GM12878 (cell line): ENCODE measurements at regions not wholly inside any gene's neighbourhood (a gene's known extent, or its start where the extent isn't known, plus 50 kb on each side); places are given as distances from the start of the nearest gene placed in this dataset.

Experiments used
- ATAC-seq: fragments of 200-7000 bp; cut with Tn5 transposase; 3 replicates; pipeline ENCODE4 v1.9.1; 2020; ENCODE audit warnings: mild to moderate bottlenecking, moderate library complexity
- BruUV-seq: library from RNA; stranded (reverse); fragments of 400-500 nt; replicated peaks from 2 replicates; lab custom pipeline; 2021; lab: Mats Ljungman, UMichigan
- CTCF ChIA-PET: fragments of 300-600 bp; sonication (Branson Sonifier 250); formaldehyde crosslinking; extraction: SDS; loops from one replicate; lab custom pipeline; 2021; ENCODE audit warnings: inconsistent platforms; lab: Yijun Ruan, JAX
- POLR2A ChIA-PET: fragments of 350-600 bp; formaldehyde crosslinking; extraction: SDS; loops from one replicate; lab custom pipeline; 2021; ENCODE audit warnings: inconsistent platforms; lab: Charles Lee
- RAD21 ChIA-PET: fragments of 300-600 bp; sonication (Branson Sonifier 250); formaldehyde crosslinking; loops from one replicate; lab custom pipeline; 2023; ENCODE audit warnings: antibody characterized with exemption; ENCODE audit not compliant: unreplicated experiment; lab: Charles Lee
- SMC1A ChIA-PET: fragments of 300-600 bp; sonication (Branson Sonifier 250); formaldehyde crosslinking; loops from one replicate; lab custom pipeline; 2023; ENCODE audit not compliant: unreplicated experiment, uncharacterized antibody; lab: Charles Lee
- DNase-seq: peaks from one replicate; pipeline ENCODE4 v3.0.0-alpha.2; 2011; ENCODE audit warnings: low read depth, low spot score
- FAIRE-seq: peaks from 3 replicates; lab custom pipeline; 2011; peaks lifted over from hg19 to GRCh38; lab: Jason Lieb, UNC
- H2AFZ ChIP-seq: 2 replicates; pipeline ENCODE4 v1.6.0; 2011; ENCODE audit warnings: low read depth, low read length, control low read depth; ENCODE audit not compliant: control insufficient read depth
- H3K27ac ChIP-seq: 2 replicates; pipeline ENCODE4 v1.5.1; 2011; ENCODE audit warnings: control low read depth; ENCODE audit not compliant: control insufficient read depth, insufficient read depth
- H3K27me3 ChIP-seq, 2 experiments: replicated peaks in 1 of 2; 2 replicates each; pipeline versions ENCODE4 v1.6.0 to v1.6.1; 2011; ENCODE audit warnings: low read length in 1 of 2; ENCODE audit not compliant: control insufficient read depth in 2 of 2, insufficient read depth in 2 of 2
- H3K36me3 ChIP-seq, 2 experiments: 2 replicates each; pipeline ENCODE4 v1.5.1; 2011; ENCODE audit warnings: low read length in 1 of 2; ENCODE audit not compliant: control insufficient read depth in 2 of 2, insufficient read depth in 2 of 2
- H3K4me1 ChIP-seq: 2 replicates; pipeline ENCODE4 v1.6.1; 2011; ENCODE audit warnings: mild to moderate bottlenecking, low read length, moderate library complexity, mixed read lengths; ENCODE audit not compliant: control insufficient read depth, insufficient read depth
- H3K4me2 ChIP-seq: 2 replicates; pipeline ENCODE4 v1.6.0; 2011; ENCODE audit warnings: control low read depth; ENCODE audit not compliant: control insufficient read depth, insufficient read depth
- H3K4me3 ChIP-seq: fragments of 200-600 bp; sonication (generic); 2 replicates; pipeline ENCODE4 v1.5.1; 2016
- H3K79me2 ChIP-seq: 2 replicates; pipeline ENCODE4 v1.6.0; 2011; ENCODE audit warnings: low read length; ENCODE audit not compliant: control insufficient read depth, insufficient read depth
- H3K9ac ChIP-seq: 2 replicates; pipeline ENCODE4 v1.8.0; 2011; ENCODE audit warnings: low read length, control low read depth, mixed read lengths; ENCODE audit not compliant: control insufficient read depth, insufficient read depth
- H3K9me3 ChIP-seq: replicated peaks from 3 replicates; pipeline ENCODE4 v1.5.1; 2011; ENCODE audit warnings: mild to moderate bottlenecking, low read length; ENCODE audit not compliant: control insufficient read depth, insufficient read depth
- H4K20me1 ChIP-seq: 2 replicates; pipeline ENCODE4 v1.6.0; 2011; ENCODE audit not compliant: control insufficient read depth, insufficient read depth
- CBX5 ChIP-seq: sonication (generic); IDR thresholded peaks from 2 replicates; pipeline ENCODE4 v1.6.1; 2016; ENCODE audit warnings: low read depth, moderate library complexity, mild to moderate bottlenecking, inconsistent platforms
- LARP7 ChIP-seq: fragments of 450-650 bp; IDR thresholded peaks from 2 replicates; pipeline ENCODE4 v1.6.1; 2017; ENCODE audit warnings: mild to moderate bottlenecking
- NR2C1 ChIP-seq: fragments of 450-650 bp; IDR thresholded peaks from 2 replicates; pipeline ENCODE4 v1.6.1; 2017; ENCODE audit warnings: antibody characterized with exemption, mild to moderate bottlenecking, moderate library complexity
- TARDBP ChIP-seq: IDR thresholded peaks from 2 replicates; pipeline ENCODE4 v1.6.1; 2016; ENCODE audit warnings: borderline replicate concordance
- TCF12 ChIP-seq: IDR thresholded peaks from 2 replicates; pipeline ENCODE4 v1.6.1; 2011; ENCODE audit warnings: low read depth, mild to moderate bottlenecking, low read length
- TCF7 ChIP-seq: IDR thresholded peaks from 2 replicates; pipeline ENCODE4 v1.6.1; 2014; ENCODE audit warnings: antibody characterized with exemption, borderline replicate concordance
- WGBS: methylation state at CpG from one replicate; pipeline ENCODE4 v1.1.6; 2016; ENCODE audit warnings: low lambda C conversion rate; ENCODE audit not compliant: insufficient replicate concordance, insufficient coverage; ENCODE audit errors: missing lambda C conversion rate; 5-methylcytosine and 5-hydroxymethylcytosine counted together
- in situ Hi-C: fragments of 300-500 bp; cut with MboI; formaldehyde crosslinking; loops from 9 replicates; pipeline ENCODE4 v1.14.3; 2018; ENCODE audit warnings: mixed read lengths
- intact Hi-C: fragments of 100-400 bp; cut with micrococcal nuclease; formaldehyde crosslinking; loops from one replicate; pipeline ENCODE4 v1.14.2; 2022; ENCODE audit not compliant: unreplicated experiment
- TF ChIP-seq, protein P1 (sequence below): IDR thresholded peaks from 2 replicates; pipeline ENCODE4 v1.6.1; 2012; ENCODE audit warnings: low read depth, low read length, improper control_type of control experiment
- TF ChIP-seq, protein P2 (sequence below): fragments of 450-650 bp; IDR thresholded peaks from 2 replicates; pipeline ENCODE4 v1.6.1; 2017; ENCODE audit warnings: mild to moderate bottlenecking
- TF ChIP-seq, protein P3 (sequence below): fragments of 450-650 bp; IDR thresholded peaks from 2 replicates; pipeline ENCODE4 v1.6.1; 2016; ENCODE audit warnings: mild to moderate bottlenecking
- TF ChIP-seq, protein P4 (sequence below): IDR thresholded peaks from 2 replicates; pipeline ENCODE4 v1.6.1; 2011; ENCODE audit warnings: borderline replicate concordance, low read depth, mild to moderate bottlenecking, moderate library complexity, low read length; ENCODE audit not compliant: insufficient read depth, poor library complexity, severe bottlenecking
- TF ChIP-seq, protein P5 (sequence below): fragments of 450-650 bp; IDR thresholded peaks from 2 replicates; pipeline ENCODE4 v1.6.1; 2017; ENCODE audit warnings: mild to moderate bottlenecking, moderate library complexity

DNA sequence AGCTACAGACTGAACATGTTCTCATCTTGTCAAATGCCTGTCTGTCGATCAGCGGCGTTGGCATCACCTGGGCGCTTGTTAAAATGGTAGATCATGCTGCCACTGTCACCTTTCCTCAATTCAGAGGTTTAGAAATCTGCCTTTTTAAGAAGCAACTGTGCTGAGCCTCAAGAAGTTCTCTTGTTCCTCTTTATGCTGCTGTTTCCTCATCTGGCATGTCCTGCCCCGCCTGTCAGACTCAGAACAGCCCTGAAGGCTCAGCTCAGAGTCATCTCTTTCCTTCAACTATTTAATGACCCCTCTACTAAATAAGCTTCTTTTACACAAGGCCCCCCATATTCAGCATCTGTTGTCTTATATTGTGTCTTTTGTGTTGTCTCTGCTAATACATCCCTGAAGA lies 368.2 kb downstream of the EPM2A start:
- in situ Hi-C loops: no loop called here
- no peak for DNase-seq
- H3K27me3 ChIP-seq: no peaks in the 10 kb centered on the region
- H4K20me1 ChIP-seq: no peaks in the 10 kb centered on the region
- H3K4me3 ChIP-seq: no peak overlapping the region
- peak; percentile 58 for ATAC-seq
- no peak overlapping the region for H3K4me2 ChIP-seq
- 86% methylated on average over 5 of the region's 5 CpGs for WGBS
- ChIA-PET SMC1A (no interaction called here), CTCF (no interaction called here), POLR2A (interaction anchor here (1.2 kb wide), 1 partner anchor 15 kb away, joined by 3 read pairs; no protein-coding TSS in a partner anchor), RAD21 (no interaction called here)
- no peak overlapping the region for H3K9ac ChIP-seq
- H3K79me2 ChIP-seq: no peaks in the 10 kb centered on the region
- H2AFZ ChIP-seq: no peak overlapping the region; the same call in 1 of the 2 replicates
- no peaks in the 10 kb centered on the region; the same call in none of the 2 replicates for H3K4me1 ChIP-seq
- no peaks in the 10 kb centered on the region; the same call in 1 of the 3 replicates for H3K9me3 ChIP-seq
- FAIRE-seq: no peak
- no peak overlapping the region for H3K27ac ChIP-seq
- BruUV-seq: no TSS peak
- H3K36me3 ChIP-seq: no peaks in the 10 kb centered on the region
- intact Hi-C loops: no loop called here
- TF ChIP-seq, protein P1, sequence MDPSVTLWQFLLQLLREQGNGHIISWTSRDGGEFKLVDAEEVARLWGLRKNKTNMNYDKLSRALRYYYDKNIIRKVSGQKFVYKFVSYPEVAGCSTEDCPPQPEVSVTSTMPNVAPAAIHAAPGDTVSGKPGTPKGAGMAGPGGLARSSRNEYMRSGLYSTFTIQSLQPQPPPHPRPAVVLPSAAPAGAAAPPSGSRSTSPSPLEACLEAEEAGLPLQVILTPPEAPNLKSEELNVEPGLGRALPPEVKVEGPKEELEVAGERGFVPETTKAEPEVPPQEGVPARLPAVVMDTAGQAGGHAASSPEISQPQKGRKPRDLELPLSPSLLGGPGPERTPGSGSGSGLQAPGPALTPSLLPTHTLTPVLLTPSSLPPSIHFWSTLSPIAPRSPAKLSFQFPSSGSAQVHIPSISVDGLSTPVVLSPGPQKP: no peak
- TF ChIP-seq, protein P2, sequence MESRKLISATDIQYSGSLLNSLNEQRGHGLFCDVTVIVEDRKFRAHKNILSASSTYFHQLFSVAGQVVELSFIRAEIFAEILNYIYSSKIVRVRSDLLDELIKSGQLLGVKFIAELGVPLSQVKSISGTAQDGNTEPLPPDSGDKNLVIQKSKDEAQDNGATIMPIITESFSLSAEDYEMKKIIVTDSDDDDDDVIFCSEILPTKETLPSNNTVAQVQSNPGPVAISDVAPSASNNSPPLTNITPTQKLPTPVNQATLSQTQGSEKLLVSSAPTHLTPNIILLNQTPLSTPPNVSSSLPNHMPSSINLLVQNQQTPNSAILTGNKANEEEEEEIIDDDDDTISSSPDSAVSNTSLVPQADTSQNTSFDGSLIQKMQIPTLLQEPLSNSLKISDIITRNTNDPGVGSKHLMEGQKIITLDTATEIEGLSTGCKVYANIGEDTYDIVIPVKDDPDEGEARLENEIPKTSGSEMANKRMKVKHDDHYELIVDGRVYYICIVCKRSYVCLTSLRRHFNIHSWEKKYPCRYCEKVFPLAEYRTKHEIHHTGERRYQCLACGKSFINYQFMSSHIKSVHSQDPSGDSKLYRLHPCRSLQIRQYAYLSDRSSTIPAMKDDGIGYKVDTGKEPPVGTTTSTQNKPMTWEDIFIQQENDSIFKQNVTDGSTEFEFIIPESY: no peak
- TF ChIP-seq, protein P3, sequence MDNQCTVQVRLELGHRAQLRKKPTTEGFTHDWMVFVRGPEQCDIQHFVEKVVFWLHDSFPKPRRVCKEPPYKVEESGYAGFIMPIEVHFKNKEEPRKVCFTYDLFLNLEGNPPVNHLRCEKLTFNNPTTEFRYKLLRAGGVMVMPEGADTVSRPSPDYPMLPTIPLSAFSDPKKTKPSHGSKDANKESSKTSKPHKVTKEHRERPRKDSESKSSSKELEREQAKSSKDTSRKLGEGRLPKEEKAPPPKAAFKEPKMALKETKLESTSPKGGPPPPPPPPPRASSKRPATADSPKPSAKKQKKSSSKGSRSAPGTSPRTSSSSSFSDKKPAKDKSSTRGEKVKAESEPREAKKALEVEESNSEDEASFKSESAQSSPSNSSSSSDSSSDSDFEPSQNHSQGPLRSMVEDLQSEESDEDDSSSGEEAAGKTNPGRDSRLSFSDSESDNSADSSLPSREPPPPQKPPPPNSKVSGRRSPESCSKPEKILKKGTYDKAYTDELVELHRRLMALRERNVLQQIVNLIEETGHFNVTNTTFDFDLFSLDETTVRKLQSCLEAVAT: no peak
- TF ChIP-seq CBX5: no peak
- TF ChIP-seq, protein P4, sequence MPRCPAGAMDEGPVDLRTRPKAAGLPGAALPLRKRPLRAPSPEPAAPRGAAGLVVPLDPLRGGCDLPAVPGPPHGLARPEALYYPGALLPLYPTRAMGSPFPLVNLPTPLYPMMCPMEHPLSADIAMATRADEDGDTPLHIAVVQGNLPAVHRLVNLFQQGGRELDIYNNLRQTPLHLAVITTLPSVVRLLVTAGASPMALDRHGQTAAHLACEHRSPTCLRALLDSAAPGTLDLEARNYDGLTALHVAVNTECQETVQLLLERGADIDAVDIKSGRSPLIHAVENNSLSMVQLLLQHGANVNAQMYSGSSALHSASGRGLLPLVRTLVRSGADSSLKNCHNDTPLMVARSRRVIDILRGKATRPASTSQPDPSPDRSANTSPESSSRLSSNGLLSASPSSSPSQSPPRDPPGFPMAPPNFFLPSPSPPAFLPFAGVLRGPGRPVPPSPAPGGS: no peak
- TF ChIP-seq TARDBP: no peak
- TF ChIP-seq NR2C1: no peak
- no peak for TF ChIP-seq TCF7
- TF ChIP-seq TCF12: no peak
- no peak for TF ChIP-seq LARP7
- TF ChIP-seq, protein P5, sequence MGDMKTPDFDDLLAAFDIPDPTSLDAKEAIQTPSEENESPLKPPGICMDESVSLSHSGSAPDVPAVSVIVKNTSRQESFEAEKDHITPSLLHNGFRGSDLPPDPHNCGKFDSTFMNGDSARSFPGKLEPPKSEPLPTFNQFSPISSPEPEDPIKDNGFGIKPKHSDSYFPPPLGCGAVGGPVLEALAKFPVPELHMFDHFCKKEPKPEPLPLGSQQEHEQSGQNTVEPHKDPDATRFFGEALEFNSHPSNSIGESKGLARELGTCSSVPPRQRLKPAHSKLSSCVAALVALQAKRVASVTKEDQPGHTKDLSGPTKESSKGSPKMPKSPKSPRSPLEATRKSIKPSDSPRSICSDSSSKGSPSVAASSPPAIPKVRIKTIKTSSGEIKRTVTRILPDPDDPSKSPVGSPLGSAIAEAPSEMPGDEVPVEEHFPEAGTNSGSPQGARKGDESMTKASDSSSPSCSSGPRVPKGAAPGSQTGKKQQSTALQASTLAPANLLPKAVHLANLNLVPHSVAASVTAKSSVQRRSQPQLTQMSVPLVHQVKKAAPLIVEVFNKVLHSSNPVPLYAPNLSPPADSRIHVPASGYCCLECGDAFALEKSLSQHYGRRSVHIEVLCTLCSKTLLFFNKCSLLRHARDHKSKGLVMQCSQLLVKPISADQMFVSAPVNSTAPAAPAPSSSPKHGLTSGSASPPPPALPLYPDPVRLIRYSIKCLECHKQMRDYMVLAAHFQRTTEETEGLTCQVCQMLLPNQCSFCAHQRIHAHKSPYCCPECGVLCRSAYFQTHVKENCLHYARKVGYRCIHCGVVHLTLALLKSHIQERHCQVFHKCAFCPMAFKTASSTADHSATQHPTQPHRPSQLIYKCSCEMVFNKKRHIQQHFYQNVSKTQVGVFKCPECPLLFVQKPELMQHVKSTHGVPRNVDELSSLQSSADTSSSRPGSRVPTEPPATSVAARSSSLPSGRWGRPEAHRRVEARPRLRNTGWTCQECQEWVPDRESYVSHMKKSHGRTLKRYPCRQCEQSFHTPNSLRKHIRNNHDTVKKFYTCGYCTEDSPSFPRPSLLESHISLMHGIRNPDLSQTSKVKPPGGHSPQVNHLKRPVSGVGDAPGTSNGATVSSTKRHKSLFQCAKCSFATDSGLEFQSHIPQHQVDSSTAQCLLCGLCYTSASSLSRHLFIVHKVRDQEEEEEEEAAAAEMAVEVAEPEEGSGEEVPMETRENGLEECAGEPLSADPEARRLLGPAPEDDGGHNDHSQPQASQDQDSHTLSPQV: no peak
